RPMI8226 (cell line): ENCODE measurements at regions not wholly inside any gene's neighbourhood (a gene's known extent, or its start where the extent isn't known, plus 50 kb on each side); places are given as distances from the start of the nearest gene placed in this dataset.

ENCODE experiments used
- DNase-seq: peaks from one replicate; pipeline ENCODE4 v3.0.0-alpha.2; 2015

GRCh38 chr7:25930492-25931048 lies 221.4 kb upstream of the NFE2L3 start:
- DNase-seq: no peak

- DNase-seq: no peak
These were observed 220.8 kb upstream of the NFE2L3 start for GRCh38 chr7:25931156-25931555.

- no peak for DNase-seq
These were observed 218.1 kb upstream of the NFE2L3 start for GRCh38 chr7:25933921-25934320.

GRCh38 chr7:25940086-25940906 lies 211.7 kb upstream of the NFE2L3 start:
- DNase-seq: no peak

GRCh38 chr7:25944777-25945515 lies 207.1 kb upstream of the NFE2L3 start:
- no peak for DNase-seq

GRCh38 chr7:25945608-25946007 lies 206.4 kb upstream of the NFE2L3 start:
- DNase-seq: no peak

- DNase-seq: no peak
These were observed 205.8 kb upstream of the NFE2L3 start for GRCh38 chr7:25946181-25946580.

GRCh38 chr7:25947669-25948516 lies 204.1 kb upstream of the NFE2L3 start:
- no peak for DNase-seq

GRCh38 chr7:25949736-25950487 lies 202.1 kb upstream of the NFE2L3 start:
- DNase-seq: peak; percentile 74

GRCh38 chr7:25950488-25951413 lies 201.2 kb upstream of the NFE2L3 start:
- DNase-seq: peak; percentile 99

- DNase-seq: peak; percentile 28
These were observed 200.4 kb upstream of the NFE2L3 start for GRCh38 chr7:25951414-25952260.

GRCh38 chr7:25952261-25953057 lies 199.5 kb upstream of the NFE2L3 start:
- DNase-seq: no peak

- DNase-seq: peak; percentile 35
These were observed 198.1 kb upstream of the NFE2L3 start for GRCh38 chr7:25953859-25954258.

GRCh38 chr7:25954395-25954794 lies 197.6 kb upstream of the NFE2L3 start:
- no peak for DNase-seq

- DNase-seq: no peak
These were observed 192.7 kb upstream of the NFE2L3 start for GRCh38 chr7:25959168-25959734.

- no peak for DNase-seq
These were observed 188.3 kb upstream of the NFE2L3 start for GRCh38 chr7:25963733-25964132.

- peak; percentile 86 for DNase-seq
These were observed 187.5 kb upstream of the NFE2L3 start for GRCh38 chr7:25964483-25964991.

GRCh38 chr7:25965405-25966123 lies 186.4 kb upstream of the NFE2L3 start:
- DNase-seq: no peak
